ENCODE measurements at regions not wholly inside any gene's neighbourhood (a gene's known extent, or its start where the extent isn't known, plus 50 kb on each side); places are given as distances from the start of the nearest gene placed in this dataset.

- TF ChIP-seq, protein P1, sequence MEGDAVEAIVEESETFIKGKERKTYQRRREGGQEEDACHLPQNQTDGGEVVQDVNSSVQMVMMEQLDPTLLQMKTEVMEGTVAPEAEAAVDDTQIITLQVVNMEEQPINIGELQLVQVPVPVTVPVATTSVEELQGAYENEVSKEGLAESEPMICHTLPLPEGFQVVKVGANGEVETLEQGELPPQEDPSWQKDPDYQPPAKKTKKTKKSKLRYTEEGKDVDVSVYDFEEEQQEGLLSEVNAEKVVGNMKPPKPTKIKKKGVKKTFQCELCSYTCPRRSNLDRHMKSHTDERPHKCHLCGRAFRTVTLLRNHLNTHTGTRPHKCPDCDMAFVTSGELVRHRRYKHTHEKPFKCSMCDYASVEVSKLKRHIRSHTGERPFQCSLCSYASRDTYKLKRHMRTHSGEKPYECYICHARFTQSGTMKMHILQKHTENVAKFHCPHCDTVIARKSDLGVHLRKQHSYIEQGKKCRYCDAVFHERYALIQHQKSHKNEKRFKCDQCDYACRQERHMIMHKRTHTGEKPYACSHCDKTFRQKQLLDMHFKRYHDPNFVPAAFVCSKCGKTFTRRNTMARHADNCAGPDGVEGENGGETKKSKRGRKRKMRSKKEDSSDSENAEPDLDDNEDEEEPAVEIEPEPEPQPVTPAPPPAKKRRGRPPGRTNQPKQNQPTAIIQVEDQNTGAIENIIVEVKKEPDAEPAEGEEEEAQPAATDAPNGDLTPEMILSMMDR (IDR thresholded peaks at IDR 0.05; ENCODE audit: poor library complexity, severe bottlenecking): no peak
- TF ChIP-seq TAF1 (IDR thresholded peaks at IDR 0.05; ENCODE audit: low read depth): no peak
Measured at GRCh38 chr5:79924936-79925893, 65.8 kb downstream of the MTX3 start.
